HepG2 (cell line): ENCODE measurements at regions not wholly inside any gene's neighbourhood (a gene's known extent, or its start where the extent isn't known, plus 50 kb on each side); places are given as distances from the start of the nearest gene placed in this dataset.

Experiments
- CTCF ChIP-seq: sonication (generic); formaldehyde crosslinking; IDR thresholded peaks from 2 replicates; pipeline ENCODE4 v1.5.0; 2020; ENCODE audit warnings: mild to moderate bottlenecking, missing genetic modification reagents, moderate library complexity
- JUND ChIP-seq: sonication (generic); formaldehyde crosslinking; IDR thresholded peaks from 2 replicates; pipeline ENCODE4 v1.8.0; 2022; ENCODE audit warnings: mild to moderate bottlenecking, missing genetic modification reagents
- NR2F6 ChIP-seq, 2 experiments: IDR thresholded peaks; 2 replicates each; pipeline ENCODE4 v1.6.1; 2016; ENCODE audit warnings: antibody characterized with exemption in 1 of 2, mild to moderate bottlenecking in 1 of 2
- ZFY ChIP-seq: sonication (generic); formaldehyde crosslinking; IDR thresholded peaks from 2 replicates; pipeline ENCODE4 v1.4.0; 2020; ENCODE audit warnings: missing genetic modification reagents
- TF ChIP-seq, protein P1 (sequence below): sonication (generic); formaldehyde crosslinking; IDR thresholded peaks from 2 replicates; pipeline ENCODE4 v1.4.0; 2020; ENCODE audit warnings: low read depth, mild to moderate bottlenecking, missing genetic modification reagents
- TF ChIP-seq, protein P2 (sequence below): sonication (generic); formaldehyde crosslinking; IDR thresholded peaks from 2 replicates; pipeline ENCODE4 v1.8.0; 2022; ENCODE audit warnings: missing genetic modification reagents, mild to moderate bottlenecking, moderate library complexity, borderline replicate concordance

GRCh38 chr9:16282216-16282615 lies 588.3 kb downstream of the BNC2 start:
- TF ChIP-seq, protein P1, sequence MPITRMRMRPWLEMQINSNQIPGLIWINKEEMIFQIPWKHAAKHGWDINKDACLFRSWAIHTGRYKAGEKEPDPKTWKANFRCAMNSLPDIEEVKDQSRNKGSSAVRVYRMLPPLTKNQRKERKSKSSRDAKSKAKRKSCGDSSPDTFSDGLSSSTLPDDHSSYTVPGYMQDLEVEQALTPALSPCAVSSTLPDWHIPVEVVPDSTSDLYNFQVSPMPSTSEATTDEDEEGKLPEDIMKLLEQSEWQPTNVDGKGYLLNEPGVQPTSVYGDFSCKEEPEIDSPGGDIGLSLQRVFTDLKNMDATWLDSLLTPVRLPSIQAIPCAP = no peak
- TF ChIP-seq CTCF (no peak), ZFY (CRISPR knock-in tag) (no peak), JUND (CRISPR knock-in tag) (no peak), NR2F6 (IDR thresholded peaks at IDR 0.05) (no peak), NR2F6 (CRISPR knock-in tag; IDR thresholded peaks at IDR 0.05) (no peak)
- TF ChIP-seq, protein P2, sequence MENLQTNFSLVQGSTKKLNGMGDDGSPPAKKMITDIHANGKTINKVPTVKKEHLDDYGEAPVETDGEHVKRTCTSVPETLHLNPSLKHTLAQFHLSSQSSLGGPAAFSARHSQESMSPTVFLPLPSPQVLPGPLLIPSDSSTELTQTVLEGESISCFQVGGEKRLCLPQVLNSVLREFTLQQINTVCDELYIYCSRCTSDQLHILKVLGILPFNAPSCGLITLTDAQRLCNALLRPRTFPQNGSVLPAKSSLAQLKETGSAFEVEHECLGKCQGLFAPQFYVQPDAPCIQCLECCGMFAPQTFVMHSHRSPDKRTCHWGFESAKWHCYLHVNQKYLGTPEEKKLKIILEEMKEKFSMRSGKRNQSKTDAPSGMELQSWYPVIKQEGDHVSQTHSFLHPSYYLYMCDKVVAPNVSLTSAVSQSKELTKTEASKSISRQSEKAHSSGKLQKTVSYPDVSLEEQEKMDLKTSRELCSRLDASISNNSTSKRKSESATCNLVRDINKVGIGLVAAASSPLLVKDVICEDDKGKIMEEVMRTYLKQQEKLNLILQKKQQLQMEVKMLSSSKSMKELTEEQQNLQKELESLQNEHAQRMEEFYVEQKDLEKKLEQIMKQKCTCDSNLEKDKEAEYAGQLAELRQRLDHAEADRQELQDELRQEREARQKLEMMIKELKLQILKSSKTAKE (CRISPR knock-in tag) = no peak
